ENCODE measurements at regions not wholly inside any gene's neighbourhood (a gene's known extent, or its start where the extent isn't known, plus 50 kb on each side); places are given as distances from the start of the nearest gene placed in this dataset.
A peak's percentile ranks its signal among the peaks of the same experiment; 100 is the strongest.
"Not testable (repeated sequence)": the region's sequence is repeated elsewhere in the genome, so short reads cannot be mapped to it uniquely, and the experiment has no call there.

DNA sequence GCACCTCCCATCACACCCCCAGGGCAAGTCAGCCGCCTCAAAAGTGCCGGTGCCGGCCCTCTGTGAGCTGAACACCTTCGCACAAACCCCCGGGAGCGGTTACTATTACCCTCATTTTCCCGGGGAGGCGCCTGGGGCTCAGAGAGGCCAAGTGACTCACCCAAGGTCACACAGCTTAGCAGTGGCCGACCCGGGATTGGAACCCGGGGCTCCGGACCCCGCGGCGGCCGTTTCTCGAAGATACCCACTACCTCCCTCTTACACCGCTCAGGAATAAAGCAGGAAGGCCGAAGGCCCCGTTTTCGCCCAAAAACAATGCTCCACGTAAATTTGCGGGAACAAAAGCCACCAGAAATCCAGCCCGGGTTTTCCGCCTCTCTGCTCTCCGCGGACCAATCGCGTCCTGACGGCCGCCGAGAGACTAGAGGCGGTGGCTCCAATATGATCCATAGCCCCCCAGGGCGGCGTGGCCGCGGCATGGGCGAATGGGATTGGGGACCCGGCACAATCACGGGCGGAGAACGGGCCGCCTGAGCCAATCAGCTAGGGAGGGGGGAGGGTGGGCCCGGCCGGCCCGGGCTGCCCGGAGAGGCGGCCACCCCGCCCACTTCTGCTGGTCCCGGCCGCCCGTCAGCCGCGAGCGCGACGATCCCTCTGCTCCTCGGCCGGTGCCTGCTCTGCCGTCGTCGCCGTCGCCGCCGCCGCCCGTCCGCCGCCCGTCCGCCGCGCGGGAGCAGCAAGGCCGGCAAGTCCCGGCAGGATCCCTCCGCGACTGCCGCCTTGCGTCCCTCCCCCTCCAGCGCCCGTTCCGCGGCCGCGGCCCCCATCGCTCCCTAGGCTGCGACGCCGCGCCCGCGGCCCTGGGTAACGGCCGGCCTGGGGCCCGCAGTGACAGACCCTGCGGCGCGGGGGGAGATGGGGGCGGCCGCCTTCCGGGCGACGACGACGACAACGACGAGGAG, 177.0 kb downstream of the OR4M2 start:
- no peak for ATAC-seq (replicated peaks)
- no peak overlapping the region for H3K27ac Mint-ChIP-seq
- H3K9me3 Mint-ChIP-seq, result no peaks in the 10 kb centered on the region
- no peaks in the 10 kb centered on the region for H3K27me3 Mint-ChIP-seq
- H3K4me1 Mint-ChIP-seq, result peaks cover 26% of the 10 kb centered on the region
- no peaks in the 10 kb centered on the region for H3K36me3 Mint-ChIP-seq (ENCODE audit: low read depth)
- no peak overlapping the region for H3K4me3 Mint-ChIP-seq

DNA sequence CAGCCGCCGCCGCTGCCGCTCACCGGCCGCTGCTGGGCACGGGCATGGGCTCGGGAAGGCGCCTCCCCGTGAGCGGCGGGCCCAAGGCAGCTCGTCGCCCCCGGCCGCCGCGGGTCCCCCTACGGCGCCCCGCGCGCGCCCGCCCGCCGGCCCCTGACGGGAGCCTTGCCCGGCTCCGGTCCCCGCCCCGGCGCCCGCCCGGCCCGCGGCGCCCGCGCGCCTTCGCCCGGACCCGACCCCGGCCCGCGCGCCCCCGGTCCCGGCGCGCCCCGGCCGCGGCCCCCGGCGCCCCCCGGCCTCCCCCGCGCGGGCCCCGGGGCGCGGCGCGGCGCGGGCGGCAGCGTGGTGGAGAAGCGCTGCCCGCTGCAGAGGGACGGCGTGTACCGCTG, 177.7 kb downstream of the OR4M2 start:
- Mint-ChIP-seq H3K36me3 (ENCODE audit: low read depth) (no peaks in the 10 kb centered on the region), H3K4me1 (peaks cover 26% of the 10 kb centered on the region), H3K9me3 (no peaks in the 10 kb centered on the region), H3K4me3 (no peak overlapping the region), H3K27me3 (no peaks in the 10 kb centered on the region), H3K27ac (no peak overlapping the region)
- ATAC-seq (replicated peaks), result no peak

DNA sequence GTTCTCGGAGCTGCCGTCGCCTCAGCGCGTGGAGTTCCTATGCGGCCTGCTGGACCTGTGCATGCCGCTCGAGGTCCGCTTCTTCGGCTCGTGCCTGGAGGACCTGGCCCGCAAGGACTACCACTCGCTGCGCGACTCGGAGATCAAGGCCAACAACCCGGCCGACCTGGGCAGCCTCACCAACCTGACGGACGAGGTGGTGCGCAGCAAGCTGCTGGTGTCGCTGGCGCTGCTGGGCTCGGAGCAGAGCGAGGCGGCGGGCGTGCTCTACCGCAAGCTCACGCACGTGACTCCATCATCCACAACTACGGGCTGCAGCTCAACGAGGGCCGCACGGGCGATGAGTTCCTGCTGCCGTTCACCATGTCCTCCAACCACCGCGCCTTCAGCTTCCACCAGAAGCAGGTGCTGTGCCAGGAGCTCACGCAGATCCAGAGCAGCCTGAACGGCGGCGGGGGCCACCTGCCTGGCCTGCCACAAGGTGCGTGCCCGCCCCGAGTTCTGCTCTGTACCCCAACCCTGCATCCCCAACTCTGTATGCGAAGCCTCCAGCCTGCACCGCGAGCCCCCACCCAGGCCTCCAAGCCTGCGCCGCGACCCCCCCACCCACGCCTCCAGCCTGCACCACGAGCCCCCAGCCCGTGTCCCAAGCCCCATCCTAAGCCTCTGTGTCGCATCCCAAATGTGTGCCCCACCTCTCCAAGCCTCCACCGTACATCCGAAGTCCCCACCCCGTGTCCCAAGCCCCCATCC, 178.2 kb downstream of the OR4M2 start:
- Mint-ChIP-seq H3K27me3 (no peaks in the 10 kb centered on the region), H3K9me3 (no peaks in the 10 kb centered on the region), H3K27ac (no peak overlapping the region), H3K4me3 (no peak overlapping the region), H3K36me3 (ENCODE audit: low read depth) (no peaks in the 10 kb centered on the region), H3K4me1 (peaks cover 25% of the 10 kb centered on the region)
- no peak for ATAC-seq (replicated peaks)

DNA sequence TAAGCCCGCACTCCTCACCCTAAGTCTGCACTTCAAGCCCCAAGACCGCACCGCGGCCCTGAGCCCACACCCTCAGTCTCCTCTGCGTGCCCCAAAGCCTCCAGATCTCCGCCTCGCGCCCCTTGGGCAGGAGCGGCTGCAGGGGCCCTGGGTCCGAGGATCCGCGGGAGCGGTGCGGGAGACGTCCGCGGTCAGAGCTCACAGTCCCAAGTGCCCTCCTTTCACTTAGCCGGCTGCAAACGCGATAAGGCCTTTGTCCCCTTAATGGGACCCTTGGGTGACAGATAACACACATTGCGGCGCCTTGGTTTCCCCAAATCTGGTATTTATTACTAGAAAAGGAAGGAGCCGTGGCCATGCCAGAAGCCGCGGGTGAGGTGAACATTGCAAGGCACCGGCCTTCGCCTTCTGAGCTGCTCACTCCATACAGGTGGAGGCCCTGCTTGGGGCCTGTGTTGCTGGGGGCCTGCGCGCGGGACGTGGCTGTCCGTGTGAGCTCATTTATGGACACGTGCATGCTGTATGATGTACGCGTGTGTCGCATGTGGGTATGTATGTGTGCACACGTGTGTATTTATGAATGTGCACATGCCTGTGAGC, 178.9 kb downstream of the OR4M2 start:
- Mint-ChIP-seq H3K27ac (peak overlapping the region; percentile 13), H3K4me1 (peaks cover 18% of the 10 kb centered on the region), H3K4me3 (peak overlapping the region; percentile 2)
- ATAC-seq (replicated peaks); H3K36me3 Mint-ChIP-seq (ENCODE audit: low read depth); H3K27me3 Mint-ChIP-seq; H3K9me3 Mint-ChIP-seq: not testable (repeated sequence)

DNA sequence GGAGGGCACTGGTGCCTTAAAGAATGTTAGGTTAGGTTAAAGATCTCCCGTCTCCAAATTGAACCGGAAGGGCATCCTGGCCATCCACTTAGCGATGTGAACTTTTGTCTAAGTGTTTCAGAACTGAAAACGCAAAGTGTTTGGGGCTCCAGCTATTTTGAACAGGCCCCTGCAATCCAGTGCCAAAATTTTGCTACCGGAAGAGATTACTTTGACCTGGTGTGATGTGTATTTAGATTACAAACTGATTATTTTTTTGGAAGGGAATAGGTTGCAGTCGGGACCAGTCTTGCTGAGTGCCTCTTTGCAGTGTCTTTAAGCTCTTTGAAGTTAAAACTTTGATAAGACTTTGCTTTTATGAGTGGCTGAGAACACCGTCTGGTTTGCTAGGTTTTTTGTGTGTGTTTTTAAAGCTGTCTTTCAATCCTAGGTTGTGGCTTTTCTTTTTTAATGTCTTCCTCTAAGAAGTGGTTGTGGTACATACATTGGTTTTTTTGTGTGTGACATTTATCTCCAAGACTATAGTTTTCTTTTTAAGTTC, 179.6 kb downstream of the OR4M2 start:
- Mint-ChIP-seq H3K4me1 (peaks cover 13% of the 10 kb centered on the region), H3K9me3 (no peaks in the 10 kb centered on the region), H3K27me3 (no peaks in the 10 kb centered on the region), H3K4me3 (peak overlapping the region; percentile 2), H3K27ac (peak overlapping the region; percentile 13), H3K36me3 (ENCODE audit: low read depth) (no peaks in the 10 kb centered on the region)
- ATAC-seq (replicated peaks), result no peak

DNA sequence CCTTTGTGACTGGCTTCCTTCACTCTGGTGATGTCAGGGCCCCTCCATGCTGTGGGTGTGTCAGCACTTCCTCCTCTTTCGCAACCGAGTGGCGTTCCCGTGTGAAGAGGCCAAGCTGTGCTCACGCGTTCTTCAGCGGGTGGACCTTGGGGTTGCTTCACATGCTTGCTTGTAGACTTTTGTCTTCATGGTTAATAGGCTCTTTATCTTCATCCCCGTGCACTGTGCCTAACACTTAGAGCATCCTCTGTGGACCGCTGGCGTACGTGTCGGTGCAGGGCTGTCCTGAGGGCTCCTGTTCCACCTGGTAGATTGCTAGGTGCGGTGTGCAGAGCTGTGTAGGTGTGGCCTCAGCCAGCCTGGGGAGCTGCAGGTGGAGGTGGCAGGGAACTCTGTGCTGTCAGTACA, 182.3 kb downstream of the OR4M2 start:
- ATAC-seq (replicated peaks), result no peak
- Mint-ChIP-seq H3K9me3 (no peaks in the 10 kb centered on the region), H3K36me3 (ENCODE audit: low read depth) (no peaks in the 10 kb centered on the region), H3K27me3 (no peaks in the 10 kb centered on the region), H3K4me3 (no peak overlapping the region), H3K27ac (no peak overlapping the region), H3K4me1 (peaks cover 10% of the 10 kb centered on the region)

DNA sequence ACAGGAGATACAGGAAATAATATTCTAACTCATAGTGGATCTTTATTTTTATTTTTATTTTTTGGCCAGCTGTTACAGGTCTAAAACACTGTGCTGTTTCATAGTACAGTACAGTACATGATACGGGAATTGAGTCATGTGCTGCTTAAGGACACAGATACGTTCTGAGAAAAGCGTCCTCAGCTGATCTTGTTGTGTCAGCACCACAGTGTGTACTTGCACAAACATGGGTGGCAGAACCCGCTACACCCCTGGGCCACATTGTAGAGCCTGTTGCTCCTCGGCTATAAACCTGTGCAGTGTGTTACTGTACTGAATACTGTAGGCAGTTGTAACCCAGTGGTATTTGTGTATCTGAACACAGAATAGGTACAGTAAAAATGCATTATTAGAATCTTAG, 183.4 kb downstream of the OR4M2 start:
- ATAC-seq (replicated peaks), result peak; percentile 55

DNA sequence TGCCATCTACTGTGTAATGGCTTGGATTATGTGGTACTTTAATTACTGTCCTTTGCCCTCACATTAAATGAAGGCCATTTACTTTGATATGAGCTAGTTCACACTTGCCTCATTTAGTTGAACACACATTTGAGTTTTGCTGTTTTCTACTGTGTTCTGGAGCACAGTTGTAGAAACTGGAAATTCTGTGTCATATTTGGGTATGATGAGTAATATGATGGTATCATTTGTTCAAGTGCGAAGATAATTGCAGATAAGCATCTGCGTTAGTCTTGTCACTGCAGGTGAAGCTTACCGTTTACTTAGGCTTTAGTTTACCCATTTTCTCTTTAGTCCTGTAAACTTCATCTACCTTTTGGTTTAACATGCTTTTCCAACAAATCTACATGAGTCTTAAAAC, 183.9 kb downstream of the OR4M2 start:
- not testable (repeated sequence) for H3K36me3 Mint-ChIP-seq (ENCODE audit: low read depth); H3K27ac Mint-ChIP-seq; H3K27me3 Mint-ChIP-seq; H3K9me3 Mint-ChIP-seq; H3K4me3 Mint-ChIP-seq
- peak; percentile 81 for ATAC-seq (replicated peaks)
- H3K4me1 Mint-ChIP-seq, result peaks cover 10% of the 10 kb centered on the region

More for the DNA sequence above, 183.4 kb downstream of the OR4M2 start:
- Mint-ChIP-seq H3K27me3 (no peaks in the 10 kb centered on the region), H3K4me3 (no peak overlapping the region), H3K27ac (no peak overlapping the region), H3K4me1 (peaks cover 10% of the 10 kb centered on the region), H3K9me3 (no peaks in the 10 kb centered on the region), H3K36me3 (ENCODE audit: low read depth) (no peaks in the 10 kb centered on the region)

DNA sequence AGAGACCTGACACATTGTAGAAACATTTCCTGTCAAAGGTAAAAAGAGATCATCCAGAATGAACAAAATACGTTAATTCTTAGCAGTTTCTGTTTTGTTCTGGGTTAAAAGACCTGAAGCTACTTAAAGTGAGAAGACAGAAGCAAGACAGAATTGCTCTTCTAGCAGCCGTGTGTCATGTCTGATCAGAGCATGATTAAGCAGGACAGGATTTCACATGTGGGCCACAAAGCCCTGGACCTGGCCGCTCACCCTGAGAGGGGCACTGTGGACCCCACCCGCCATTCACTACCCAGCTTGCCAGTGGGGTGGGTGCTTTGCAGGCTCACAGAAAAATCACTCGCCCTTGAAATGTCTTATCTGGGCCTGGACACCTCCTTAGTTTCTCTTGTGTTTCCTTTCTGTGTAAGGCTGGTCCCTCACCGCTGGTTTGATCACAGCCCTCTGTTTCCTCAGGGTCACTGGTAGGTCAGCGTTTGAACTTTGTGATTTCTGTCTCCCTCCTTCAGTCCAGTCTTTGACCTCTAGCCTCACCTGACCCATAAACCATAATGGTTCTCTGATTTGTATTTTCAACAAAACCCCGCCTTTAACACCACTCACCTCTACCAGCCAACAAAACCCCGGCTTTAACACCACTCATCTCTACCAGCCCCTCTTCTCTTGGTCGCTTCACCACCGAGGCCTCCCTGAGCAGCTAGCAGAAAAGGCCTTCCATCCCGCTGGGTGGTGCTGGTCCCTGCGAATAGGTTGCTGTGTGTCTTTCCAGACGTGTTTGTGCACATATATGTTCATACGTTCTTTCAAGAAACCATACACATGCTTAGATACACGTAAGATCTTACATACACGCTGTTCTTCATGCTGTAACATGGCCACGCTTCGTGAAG, 185.0 kb downstream of the OR4M2 start:
- no peaks in the 10 kb centered on the region for H3K36me3 Mint-ChIP-seq (ENCODE audit: low read depth)
- H3K4me1 Mint-ChIP-seq, result peaks cover 2% of the 10 kb centered on the region
- H3K27ac Mint-ChIP-seq, result no peak overlapping the region
- H3K27me3 Mint-ChIP-seq, result no peaks in the 10 kb centered on the region
- ATAC-seq (replicated peaks), result peak; percentile 61
- no peaks in the 10 kb centered on the region for H3K9me3 Mint-ChIP-seq
- H3K4me3 Mint-ChIP-seq, result no peak overlapping the region

DNA sequence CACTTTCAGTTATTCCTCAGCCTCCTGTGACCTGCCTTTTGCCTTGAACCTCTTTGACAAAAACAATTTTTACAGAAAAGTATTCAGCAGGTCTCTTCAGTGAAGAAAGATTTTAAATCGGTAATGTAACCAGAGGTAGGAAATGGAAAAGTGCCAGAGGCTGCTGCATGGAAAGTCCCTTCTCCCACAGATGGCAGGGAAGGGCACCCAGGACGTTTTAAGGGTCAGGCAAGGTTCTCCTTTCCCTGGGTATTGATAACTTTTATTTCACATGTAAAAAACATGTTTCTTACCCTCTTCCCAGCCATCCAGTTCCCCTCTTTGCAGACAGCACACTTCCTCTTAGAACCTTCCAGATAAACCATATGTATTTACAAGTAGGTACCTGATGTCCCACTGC, 185.6 kb downstream of the OR4M2 start:
- no peaks in the 10 kb centered on the region for H3K9me3 Mint-ChIP-seq
- H3K4me1 Mint-ChIP-seq, result no peaks in the 10 kb centered on the region
- H3K36me3 Mint-ChIP-seq (ENCODE audit: low read depth), result no peaks in the 10 kb centered on the region
- H3K27ac Mint-ChIP-seq, result no peak overlapping the region
- H3K4me3 Mint-ChIP-seq, result no peak overlapping the region
- no peak for ATAC-seq (replicated peaks)
- no peaks in the 10 kb centered on the region for H3K27me3 Mint-ChIP-seq

DNA sequence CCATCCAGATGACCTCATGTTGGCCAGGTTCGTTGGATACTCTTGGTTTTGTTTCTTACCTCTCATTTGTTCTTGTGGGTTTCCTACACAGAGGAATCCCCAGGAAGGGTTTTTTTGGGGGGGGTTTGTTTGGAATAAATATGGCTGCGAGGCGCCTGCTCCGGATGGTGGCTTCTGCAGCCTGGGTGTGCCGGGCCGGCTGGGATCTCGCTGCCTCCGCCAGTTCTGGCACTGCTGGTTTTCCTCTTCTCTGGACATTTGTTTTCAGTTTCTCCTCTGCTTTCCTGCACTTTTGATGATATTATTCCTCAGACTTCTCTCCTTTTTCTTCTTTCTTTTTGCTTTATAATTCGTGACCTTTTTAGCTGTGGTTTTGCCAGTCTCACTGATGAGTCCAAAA, 187.4 kb downstream of the OR4M2 start:
- Mint-ChIP-seq H3K36me3 (ENCODE audit: low read depth) (no peaks in the 10 kb centered on the region), H3K4me3 (no peak overlapping the region), H3K27ac (no peak overlapping the region), H3K9me3 (no peaks in the 10 kb centered on the region), H3K27me3 (no peaks in the 10 kb centered on the region), H3K4me1 (no peaks in the 10 kb centered on the region)
- no peak for ATAC-seq (replicated peaks)

DNA sequence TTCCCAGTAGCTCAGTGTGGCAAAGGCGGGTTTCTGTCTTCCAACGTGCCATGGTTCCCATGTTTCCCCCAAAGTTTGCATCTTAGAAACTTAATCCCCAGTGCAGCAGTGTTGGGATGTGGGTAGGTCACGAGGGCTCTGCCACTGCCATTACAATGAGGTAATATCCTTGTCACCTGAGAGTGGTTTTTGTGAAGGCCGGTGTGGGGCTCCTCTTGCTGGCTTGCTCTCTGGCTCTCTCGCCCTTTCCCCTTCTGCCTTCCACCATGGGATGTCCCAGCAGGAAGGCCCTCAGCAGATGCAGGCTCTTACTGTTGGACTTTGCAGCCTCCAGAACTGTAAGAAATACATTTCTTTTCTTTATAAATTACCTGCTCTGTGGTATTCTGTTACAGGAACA, 187.9 kb downstream of the OR4M2 start:
- not testable (repeated sequence) for H3K4me3 Mint-ChIP-seq; ATAC-seq (replicated peaks); H3K27me3 Mint-ChIP-seq; H3K4me1 Mint-ChIP-seq; H3K36me3 Mint-ChIP-seq (ENCODE audit: low read depth); H3K27ac Mint-ChIP-seq; H3K9me3 Mint-ChIP-seq

DNA sequence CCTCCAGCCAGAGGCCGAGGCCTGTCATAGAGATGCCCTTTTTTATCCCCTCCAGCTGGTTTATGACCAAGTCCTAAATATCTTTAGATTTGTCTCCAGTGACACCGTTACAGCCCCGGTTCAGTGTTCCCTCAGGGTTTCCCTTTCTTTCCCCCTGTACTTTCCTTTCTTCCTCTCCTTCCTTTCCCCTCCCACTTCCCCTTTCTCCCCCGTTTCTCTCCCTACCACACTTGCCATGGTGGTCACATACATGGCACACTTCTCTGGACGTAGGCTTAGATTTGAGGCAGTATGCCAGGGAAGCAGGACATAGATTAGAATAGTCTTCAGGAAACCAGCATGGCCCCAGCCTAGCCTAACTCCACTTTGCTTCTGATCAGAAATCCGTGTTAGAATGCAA, 188.3 kb downstream of the OR4M2 start:
- H3K27ac Mint-ChIP-seq, result not testable (repeated sequence)

More for the DNA sequence above, 188.3 kb downstream of the OR4M2 start:
- H3K27me3 Mint-ChIP-seq; H3K4me1 Mint-ChIP-seq; H3K36me3 Mint-ChIP-seq (ENCODE audit: low read depth); H3K9me3 Mint-ChIP-seq; ATAC-seq (replicated peaks); H3K4me3 Mint-ChIP-seq: not testable (repeated sequence)
